Activated CD4-positive, alpha-beta T cell treated with anti-CD3 and anti-CD28 coated beads, Interleukin-2, amount 10 ng/mL, durations not matched to agents 24 days and 14 days (primary cell): ENCODE measurements at regions not wholly inside any gene's neighbourhood (a gene's known extent, or its start where the extent isn't known, plus 50 kb on each side); places are given as distances from the start of the nearest gene placed in this dataset.

Experiments used
- DNase-seq: peaks from one replicate; pipeline ENCODE4 v3.0.0; 2022
- H3K27ac Mint-ChIP-seq: one replicate; pipeline ENCODE4 v1.8.0; 2022; ENCODE audit warnings: mild to moderate bottlenecking, mixed read lengths
- H3K27me3 Mint-ChIP-seq: one replicate; pipeline ENCODE4 v1.8.0; 2022; ENCODE audit warnings: mixed read lengths
- H3K36me3 Mint-ChIP-seq: one replicate; pipeline ENCODE4 v1.8.0; 2022; ENCODE audit warnings: low read depth, mild to moderate bottlenecking, mixed read lengths
- H3K4me1 Mint-ChIP-seq: one replicate; pipeline ENCODE4 v1.8.0; 2021; ENCODE audit warnings: mixed read lengths
- H3K4me3 Mint-ChIP-seq: one replicate; pipeline ENCODE4 v1.8.0; 2022; ENCODE audit warnings: mild to moderate bottlenecking, moderate library complexity, mixed read lengths
- H3K9me3 Mint-ChIP-seq: one replicate; pipeline ENCODE4 v1.8.0; 2021; ENCODE audit warnings: mixed read lengths
- intact Hi-C: fragments of 100-400 bp; cut with micrococcal nuclease; formaldehyde crosslinking; loops from one replicate; pipeline ENCODE4 v1.15.1; 2023

DNA sequence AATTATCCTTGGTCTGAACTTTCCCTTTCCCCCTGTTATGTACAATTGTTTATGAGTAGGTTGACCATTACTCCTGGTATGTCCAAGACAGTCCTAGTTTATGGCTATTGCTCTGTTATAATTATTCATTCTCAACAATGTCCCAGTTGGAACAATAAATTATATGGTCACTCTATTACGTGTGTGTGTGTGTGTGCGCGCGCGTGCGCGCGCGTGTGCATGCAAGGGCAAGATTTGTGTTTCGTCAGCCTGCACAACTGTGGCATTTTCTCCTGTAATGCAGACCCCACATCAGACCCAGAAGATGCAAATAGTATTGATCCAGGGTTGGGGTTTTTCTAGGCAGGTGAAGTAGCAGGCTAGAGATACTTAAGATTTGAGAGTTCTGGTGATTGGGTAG is 88.4 kb downstream of the ESM1 start:
- Mint-ChIP-seq H3K27ac (no peak overlapping the region), H3K27me3 (peaks cover 67% of the 10 kb centered on the region), H3K4me1 (peaks cover 9% of the 10 kb centered on the region), H3K9me3 (no peaks in the 10 kb centered on the region), H3K4me3 (no peak overlapping the region), H3K36me3 (peaks cover 3% of the 10 kb centered on the region)
- DNase-seq, result no peak
- intact Hi-C loops, result no loop called here

DNA sequence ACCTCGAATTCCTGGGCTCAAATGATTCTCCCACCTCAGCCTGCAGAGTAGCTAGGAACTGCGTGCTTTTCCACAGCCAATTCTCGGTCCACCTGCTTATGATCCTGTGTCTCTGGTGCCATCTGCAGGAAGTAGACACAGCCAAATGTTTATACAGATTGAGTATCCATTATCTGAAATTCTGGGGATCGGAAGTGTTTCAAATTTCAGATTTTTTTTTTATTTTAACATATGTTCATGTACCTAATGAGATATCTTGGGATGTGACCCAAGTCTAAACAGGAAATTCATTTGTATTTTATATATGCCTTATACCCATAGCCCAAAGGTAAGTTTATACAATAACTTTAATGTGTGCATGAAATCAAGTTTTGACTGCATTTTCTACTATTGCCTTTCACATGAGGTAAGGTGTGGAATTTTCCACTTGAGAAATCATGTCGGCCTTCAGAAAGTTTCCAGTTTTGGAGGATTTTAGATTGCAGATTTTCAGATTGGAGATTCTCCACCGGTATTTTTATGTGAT is 89.5 kb downstream of the ESM1 start:
- H3K9me3 Mint-ChIP-seq, result no peaks in the 10 kb centered on the region
- peak; percentile 66 for DNase-seq
- H3K27me3 Mint-ChIP-seq, result peaks cover 72% of the 10 kb centered on the region
- no peak overlapping the region for H3K27ac Mint-ChIP-seq
- peaks cover 3% of the 10 kb centered on the region for H3K36me3 Mint-ChIP-seq
- H3K4me1 Mint-ChIP-seq, result peaks cover 4% of the 10 kb centered on the region
- intact Hi-C loops, result loop anchor here (2.0 kb wide), 1 partner anchor 379 kb away; the partner anchor contains the start of gene SNX18
- no peak overlapping the region for H3K4me3 Mint-ChIP-seq

DNA sequence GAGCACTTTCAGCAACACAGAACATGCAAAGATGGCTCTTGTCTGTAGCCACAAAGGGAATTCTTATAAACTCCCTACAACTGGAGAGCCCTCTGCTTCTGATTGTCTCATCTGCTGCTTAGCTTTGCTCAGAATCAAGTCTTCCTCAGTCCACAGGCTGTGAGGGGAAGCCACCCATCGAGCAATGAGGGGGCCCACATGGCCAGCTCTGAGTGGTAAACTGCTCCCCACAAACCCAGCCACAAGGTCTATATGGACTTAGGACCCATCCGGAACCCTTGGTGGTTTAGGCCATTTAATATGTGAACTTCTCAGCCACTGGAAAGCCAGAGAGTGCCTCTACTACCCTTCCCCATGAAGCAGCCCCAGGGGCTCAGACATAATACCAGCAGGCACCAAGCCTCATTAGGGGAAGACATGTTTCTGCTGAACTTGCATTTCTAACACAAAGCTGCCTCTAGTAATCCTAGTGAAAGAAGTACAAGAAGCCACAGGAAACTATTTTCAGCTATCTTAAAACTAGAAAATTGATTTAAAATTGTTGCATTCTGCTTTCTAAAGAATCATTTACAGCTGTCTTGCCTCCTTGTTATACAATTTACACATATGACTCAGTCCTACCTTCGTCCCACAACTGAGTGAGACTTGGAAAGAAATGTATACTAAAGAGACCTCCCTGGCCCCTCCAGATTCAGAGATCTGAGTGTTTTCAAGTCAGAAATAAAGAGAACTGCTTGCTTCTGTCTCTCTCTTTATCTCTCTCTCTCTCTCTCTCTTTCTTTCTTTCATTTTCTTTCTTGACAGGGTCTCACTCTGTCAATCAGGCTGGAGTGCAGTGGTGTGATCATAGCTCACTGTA is 90.2 kb downstream of the ESM1 start:
- peaks cover 1% of the 10 kb centered on the region for H3K36me3 Mint-ChIP-seq
- H3K4me3 Mint-ChIP-seq, result no peak overlapping the region
- no peaks in the 10 kb centered on the region for H3K9me3 Mint-ChIP-seq
- peaks cover 69% of the 10 kb centered on the region for H3K27me3 Mint-ChIP-seq
- intact Hi-C loops, result loop anchor here (2.0 kb wide), 1 partner anchor 378 kb away; the partner anchor contains the start of gene SNX18
- no peak for DNase-seq
- H3K27ac Mint-ChIP-seq, result no peak overlapping the region
- H3K4me1 Mint-ChIP-seq, result peaks cover 4% of the 10 kb centered on the region

DNA sequence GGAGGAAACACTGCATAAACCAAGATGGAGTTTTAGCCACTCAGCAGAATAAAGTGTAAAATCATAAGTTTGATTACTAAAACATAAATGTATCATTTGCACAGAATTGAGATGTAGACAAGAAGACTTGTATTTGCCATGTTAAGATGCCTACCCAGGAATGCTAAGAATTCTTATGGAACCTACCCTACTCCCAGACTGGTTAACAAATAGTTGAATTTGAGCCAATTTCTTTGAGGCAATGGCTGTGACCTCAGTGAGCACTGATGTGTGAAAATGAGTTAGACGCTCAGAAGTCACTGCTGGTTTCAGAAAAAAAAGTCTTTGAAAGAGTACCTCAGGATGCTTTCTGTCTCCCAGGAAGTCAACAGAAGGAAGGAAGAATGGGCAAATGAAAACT is 95.6 kb downstream of the ESM1 start:
- H3K9me3 Mint-ChIP-seq, result no peaks in the 10 kb centered on the region
- no peaks in the 10 kb centered on the region for H3K4me1 Mint-ChIP-seq
- H3K27me3 Mint-ChIP-seq, result peaks cover 77% of the 10 kb centered on the region
- H3K36me3 Mint-ChIP-seq, result no peaks in the 10 kb centered on the region
- no peak overlapping the region for H3K27ac Mint-ChIP-seq
- no peak overlapping the region for H3K4me3 Mint-ChIP-seq
- intact Hi-C loops, result no loop called here
- no peak for DNase-seq

DNA sequence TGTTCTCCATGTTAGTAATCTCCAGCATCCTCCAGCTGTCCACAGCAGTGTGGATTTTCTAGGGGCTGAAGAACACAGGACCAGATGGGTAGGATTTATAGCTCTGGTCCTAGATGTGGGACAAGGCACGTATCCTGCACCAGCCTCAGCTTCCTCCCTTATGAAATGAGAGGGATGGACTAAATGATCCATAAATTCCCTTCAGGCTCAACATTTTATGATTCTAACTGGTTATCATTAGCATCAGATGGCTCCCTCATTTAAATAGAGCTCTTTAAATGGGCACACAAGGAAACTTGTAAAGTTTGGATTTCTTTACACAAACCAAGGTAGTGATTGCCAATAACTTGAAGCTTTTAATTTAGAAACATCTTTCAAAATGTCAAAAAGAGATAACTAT is 97.7 kb downstream of the ESM1 start:
- peaks cover 81% of the 10 kb centered on the region for H3K27me3 Mint-ChIP-seq
- H3K27ac Mint-ChIP-seq, result no peak overlapping the region
- no peak for DNase-seq
- intact Hi-C loops, result no loop called here
- peaks cover 6% of the 10 kb centered on the region for H3K4me1 Mint-ChIP-seq
- H3K9me3 Mint-ChIP-seq, result no peaks in the 10 kb centered on the region
- no peak overlapping the region for H3K4me3 Mint-ChIP-seq
- H3K36me3 Mint-ChIP-seq, result no peaks in the 10 kb centered on the region

DNA sequence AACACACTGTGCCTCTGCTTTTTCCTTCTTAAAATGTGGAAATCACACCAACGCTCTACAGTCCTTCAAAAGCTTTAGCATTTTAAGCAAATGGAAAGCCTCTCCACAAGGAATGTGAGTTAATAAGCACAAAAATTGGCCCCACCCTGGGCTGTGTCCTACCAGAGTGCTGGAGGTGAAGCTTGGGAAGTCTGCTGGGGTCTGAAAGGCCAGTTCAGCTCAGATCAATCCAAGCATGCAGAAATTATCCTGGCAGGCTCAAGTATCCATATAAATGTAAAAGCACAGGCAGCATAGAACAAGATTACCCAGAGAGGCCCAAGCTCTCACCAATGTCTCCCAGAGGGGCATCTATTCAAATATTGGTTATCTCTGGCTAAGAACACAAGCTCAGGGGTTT is 98.5 kb downstream of the ESM1 start:
- Mint-ChIP-seq H3K9me3 (no peaks in the 10 kb centered on the region), H3K4me1 (peaks cover 6% of the 10 kb centered on the region), H3K27ac (no peak overlapping the region), H3K36me3 (no peaks in the 10 kb centered on the region), H3K4me3 (no peak overlapping the region), H3K27me3 (peaks cover 80% of the 10 kb centered on the region)
- DNase-seq, result no peak
- intact Hi-C loops, result no loop called here

DNA sequence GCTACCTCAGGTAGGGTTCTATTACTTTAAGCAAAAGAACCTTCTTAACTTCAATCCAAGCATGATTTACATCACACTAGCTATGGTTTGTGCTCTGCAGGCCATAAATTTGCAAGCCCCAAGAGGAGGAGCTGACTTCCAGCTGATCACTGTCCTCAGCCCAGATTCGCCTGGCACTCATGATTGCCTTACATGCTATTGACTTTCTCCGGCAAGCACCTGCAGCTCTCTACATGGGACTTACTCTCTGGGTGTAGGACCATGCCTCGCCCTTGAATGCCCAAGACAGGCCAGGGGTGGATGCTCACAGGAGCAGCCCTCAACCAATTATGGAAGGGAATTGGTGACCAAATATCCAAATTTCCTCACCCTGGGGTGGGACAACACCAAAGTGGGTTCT is 99.8 kb downstream of the ESM1 start:
- Mint-ChIP-seq H3K9me3 (no peaks in the 10 kb centered on the region), H3K27ac (no peak overlapping the region), H3K4me1 (peaks cover 7% of the 10 kb centered on the region), H3K27me3 (peaks cover 81% of the 10 kb centered on the region), H3K4me3 (no peak overlapping the region), H3K36me3 (no peaks in the 10 kb centered on the region)
- DNase-seq, result no peak
- intact Hi-C loops, result no loop called here

DNA sequence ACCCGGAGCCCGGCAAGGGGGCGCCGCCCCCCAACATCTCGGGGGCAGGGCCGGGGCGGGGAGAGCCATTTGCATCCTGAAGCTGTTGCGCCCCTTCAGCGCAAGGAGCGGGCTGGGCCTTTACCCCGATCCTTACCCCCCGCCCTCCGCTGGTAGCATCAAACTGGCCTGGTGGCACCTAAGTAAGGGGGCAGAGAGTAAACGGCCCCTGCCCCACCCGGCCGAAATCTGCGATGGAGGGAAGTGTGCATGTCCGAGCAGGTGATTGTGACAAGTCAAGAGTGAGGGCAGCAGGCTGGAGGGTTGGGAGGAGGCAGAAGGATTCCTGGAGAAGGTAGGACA is 101.2 kb downstream of the ESM1 start:
- H3K9me3 Mint-ChIP-seq, result no peaks in the 10 kb centered on the region
- H3K36me3 Mint-ChIP-seq, result no peaks in the 10 kb centered on the region
- H3K27me3 Mint-ChIP-seq, result peaks cover 80% of the 10 kb centered on the region
- intact Hi-C loops, result loop anchor here (5.0 kb wide), 1 partner anchor 348 kb away; the partner anchor contains the start of gene CCNO
- peak overlapping the region; percentile 17 for H3K4me3 Mint-ChIP-seq
- peaks cover 7% of the 10 kb centered on the region for H3K4me1 Mint-ChIP-seq
- no peak for DNase-seq
- no peak overlapping the region for H3K27ac Mint-ChIP-seq

DNA sequence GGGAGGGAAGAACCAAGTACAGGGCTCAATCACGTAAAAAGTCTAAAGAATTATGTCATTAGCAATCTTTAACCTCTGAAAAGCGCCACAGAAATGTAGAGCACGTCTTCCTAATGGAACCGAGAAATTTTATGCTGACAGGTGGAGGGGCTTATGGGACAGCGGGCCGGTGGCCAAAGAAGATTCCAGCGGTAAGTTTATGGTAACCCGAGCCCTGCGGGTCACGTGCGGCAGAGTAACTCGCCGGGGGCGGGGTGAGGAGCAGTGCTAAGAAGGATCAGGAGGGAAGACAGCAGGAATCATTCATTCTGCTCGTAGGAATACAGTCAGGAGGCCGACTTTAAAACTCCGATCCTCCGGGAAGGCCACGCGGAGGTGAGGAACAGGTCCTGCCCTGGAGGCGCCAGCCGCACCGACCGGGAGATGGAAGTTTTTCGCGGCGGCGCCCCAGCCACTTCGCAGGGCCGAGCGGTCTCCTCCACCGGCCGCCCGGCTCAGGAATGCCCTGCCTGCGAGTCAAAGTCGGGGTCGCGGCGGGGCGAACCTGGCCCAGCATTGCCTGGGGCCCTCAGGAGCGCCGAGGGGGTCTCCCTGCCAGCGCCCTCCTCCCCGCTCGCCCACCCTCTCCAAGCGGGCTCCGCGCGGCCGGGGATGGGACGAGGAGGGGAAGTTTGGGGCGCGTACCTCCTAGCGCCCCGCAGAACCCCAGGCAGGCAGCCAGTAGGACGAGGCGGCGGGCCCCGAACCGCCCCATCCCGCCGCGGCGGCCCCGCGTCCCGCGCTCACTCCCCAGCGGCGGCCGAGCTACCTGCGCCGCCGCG is 101.8 kb downstream of the ESM1 start:
- Mint-ChIP-seq H3K27me3 (peaks cover 78% of the 10 kb centered on the region), H3K9me3 (no peaks in the 10 kb centered on the region), H3K4me3 (peak overlapping the region; percentile 76), H3K27ac (no peak overlapping the region), H3K4me1 (peaks cover 7% of the 10 kb centered on the region), H3K36me3 (no peaks in the 10 kb centered on the region)
- intact Hi-C loops, result loop anchor here (5.0 kb wide), 1 partner anchor 349 kb away; the partner anchor contains the start of gene CCNO
- DNase-seq, result no peak

DNA sequence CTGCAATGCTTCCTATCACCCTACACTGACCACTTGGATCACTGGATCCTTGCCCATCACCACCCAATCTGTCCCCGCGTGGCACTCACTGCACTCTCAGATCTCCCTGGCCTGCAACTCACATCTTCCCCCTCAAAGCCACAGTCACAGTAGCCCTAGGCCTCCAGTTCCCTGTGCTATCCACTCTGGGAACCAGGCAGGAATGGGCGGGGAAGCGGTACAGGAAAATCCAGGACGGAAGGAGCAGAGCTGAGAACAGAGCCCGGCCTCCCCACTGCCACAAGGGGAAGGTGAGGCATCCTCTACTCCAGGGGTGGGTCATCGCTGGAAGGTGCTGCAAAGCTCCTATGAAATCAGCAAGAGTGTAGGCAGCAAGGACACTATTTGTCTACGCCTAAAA is 102.6 kb downstream of the ESM1 start:
- DNase-seq, result no peak
- Mint-ChIP-seq H3K36me3 (no peaks in the 10 kb centered on the region), H3K4me3 (peak overlapping the region; percentile 76), H3K27me3 (peaks cover 75% of the 10 kb centered on the region), H3K27ac (no peak overlapping the region), H3K9me3 (no peaks in the 10 kb centered on the region), H3K4me1 (peaks cover 7% of the 10 kb centered on the region)
- intact Hi-C loops, result loop anchor here (5.0 kb wide), 1 partner anchor 349 kb away; the partner anchor contains the start of gene CCNO

DNA sequence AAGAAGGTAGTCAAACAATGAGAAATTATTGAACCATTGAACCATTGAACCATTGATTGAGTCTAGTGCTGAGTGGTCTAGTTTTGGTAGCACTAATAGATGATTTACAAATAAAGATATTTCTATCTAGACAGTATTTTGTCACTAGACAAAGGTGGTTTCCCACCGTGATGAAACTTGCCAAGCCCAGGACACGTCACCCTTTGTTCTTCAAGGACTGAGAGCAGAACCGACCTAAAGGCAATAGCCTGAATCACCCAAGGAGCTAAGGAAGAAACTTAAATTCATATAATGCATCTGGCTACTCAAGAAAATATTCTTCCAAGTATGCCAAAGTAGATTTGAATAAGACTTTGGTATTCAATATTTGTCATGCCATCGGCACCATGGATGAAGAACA is 103.3 kb downstream of the ESM1 start:
- H3K4me1 Mint-ChIP-seq, result peaks cover 10% of the 10 kb centered on the region
- intact Hi-C loops, result loop anchor here (5.0 kb wide), 1 partner anchor 350 kb away; the partner anchor contains the start of gene CCNO
- H3K4me3 Mint-ChIP-seq, result no peak overlapping the region
- no peak overlapping the region for H3K27ac Mint-ChIP-seq
- DNase-seq, result no peak
- no peaks in the 10 kb centered on the region for H3K36me3 Mint-ChIP-seq
- peaks cover 74% of the 10 kb centered on the region for H3K27me3 Mint-ChIP-seq
- H3K9me3 Mint-ChIP-seq, result no peaks in the 10 kb centered on the region

DNA sequence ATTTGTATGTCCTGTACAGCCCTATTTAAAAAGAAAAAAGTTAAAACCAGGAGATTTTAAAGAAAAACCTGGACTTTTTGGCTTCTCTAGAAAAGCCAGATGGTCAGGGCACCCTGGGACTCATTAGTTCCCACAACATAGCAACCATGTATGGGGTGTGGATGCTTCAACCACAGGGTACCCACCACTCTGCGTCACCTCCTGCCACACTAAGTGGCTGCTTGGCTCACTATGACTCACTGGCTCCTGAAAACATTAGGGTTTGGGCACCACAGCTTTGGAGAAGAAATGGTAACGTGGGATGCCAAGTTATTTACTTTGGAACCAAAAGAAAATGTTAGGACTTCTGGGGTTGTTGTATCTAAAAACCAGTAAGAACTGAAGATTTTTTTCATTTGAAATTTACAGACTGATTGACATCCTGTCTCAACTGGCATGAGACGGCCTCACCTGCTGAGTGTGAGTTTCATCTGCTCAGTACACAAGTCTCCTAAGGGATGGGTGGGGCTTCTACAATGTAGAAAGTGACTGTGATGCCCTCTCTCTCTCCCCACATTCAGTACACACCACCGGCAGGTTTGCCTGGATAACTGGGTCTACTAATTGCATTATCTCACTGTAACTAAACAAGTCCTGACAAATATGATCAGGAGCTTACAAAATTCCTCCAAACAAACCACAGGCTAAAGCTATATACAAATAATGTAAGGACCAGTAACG is 103.9 kb downstream of the ESM1 start:
- H3K27ac Mint-ChIP-seq, result no peak overlapping the region
- intact Hi-C loops, result loop anchor here (5.0 kb wide), 1 partner anchor 351 kb away; the partner anchor contains the start of gene CCNO
- H3K4me3 Mint-ChIP-seq, result no peak overlapping the region
- peaks cover 12% of the 10 kb centered on the region for H3K4me1 Mint-ChIP-seq
- H3K27me3 Mint-ChIP-seq, result peaks cover 75% of the 10 kb centered on the region
- no peaks in the 10 kb centered on the region for H3K9me3 Mint-ChIP-seq
- H3K36me3 Mint-ChIP-seq, result no peaks in the 10 kb centered on the region
- DNase-seq, result no peak

DNA sequence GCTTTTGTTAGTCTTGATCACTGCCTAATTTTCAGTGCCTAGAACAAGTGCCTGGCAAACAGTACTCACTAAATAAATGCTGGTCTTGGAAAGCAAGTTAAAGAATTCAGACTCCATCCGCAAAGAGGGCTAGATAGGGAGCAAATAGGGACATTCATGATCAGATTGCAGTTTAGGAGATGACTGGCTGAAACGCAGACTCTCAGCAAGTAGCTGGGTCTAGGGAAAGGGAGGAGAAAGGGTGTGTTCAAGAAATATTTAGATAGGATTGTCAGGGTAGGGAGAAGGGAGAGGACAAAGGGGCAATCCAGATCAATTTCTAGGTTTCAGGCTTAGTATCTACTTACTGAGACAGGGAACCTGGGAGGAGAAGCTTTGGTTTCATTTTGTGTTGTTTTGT is 108.4 kb downstream of the ESM1 start:
- peaks cover 71% of the 10 kb centered on the region for H3K27me3 Mint-ChIP-seq
- no peak for DNase-seq
- H3K36me3 Mint-ChIP-seq, result no peaks in the 10 kb centered on the region
- intact Hi-C loops, result no loop called here
- no peaks in the 10 kb centered on the region for H3K9me3 Mint-ChIP-seq
- no peak overlapping the region for H3K27ac Mint-ChIP-seq
- no peak overlapping the region for H3K4me3 Mint-ChIP-seq
- peaks cover 6% of the 10 kb centered on the region for H3K4me1 Mint-ChIP-seq
